Bronchial epithelial cell (primary cell): ENCODE measurements at regions not wholly inside any gene's neighbourhood (a gene's known extent, or its start where the extent isn't known, plus 50 kb on each side); places are given as distances from the start of the nearest gene placed in this dataset.
A peak's percentile ranks its signal among the peaks of the same experiment; 100 is the strongest.

Source experiments
- DNase-seq: peaks from one replicate; pipeline ENCODE4 v3.0.0-alpha.2; 2010; ENCODE audit warnings: low read depth
- FAIRE-seq: peaks from 2 replicates; lab custom pipeline; 2011; peaks lifted over from hg19 to GRCh38; lab: Jason Lieb, UNC
- H3K27me3 ChIP-seq: 2 replicates; pipeline ENCODE4 v1.5.1; 2011; ENCODE audit warnings: low read length; ENCODE audit not compliant: control insufficient read depth, insufficient read depth
- H3K36me3 ChIP-seq: 2 replicates; pipeline ENCODE4 v1.5.1; 2011; ENCODE audit warnings: low read length; ENCODE audit not compliant: control insufficient read depth, insufficient read depth
- H3K4me3 ChIP-seq: 2 replicates; pipeline ENCODE4 v1.5.1; 2011; ENCODE audit warnings: mild to moderate bottlenecking, low read depth, low read length, control low read depth
- CTCF ChIP-seq: IDR thresholded peaks from 2 replicates; pipeline ENCODE4 v1.5.1; 2011; ENCODE audit warnings: mild to moderate bottlenecking, moderate library complexity, low read length, control low read depth, inconsistent platforms; ENCODE audit not compliant: insufficient read depth, severe bottlenecking

- Histone ChIP-seq H3K36me3 (no peaks in the 10 kb centered on the region), H3K4me3 (no peak overlapping the region), H3K27me3 (no peaks in the 10 kb centered on the region)
- FAIRE-seq (no peak), DNase-seq (no peak)
- no peak for TF ChIP-seq CTCF
Observed at GRCh38 chrX:43238461-43238945, 417.6 kb upstream of the MAOA start.

GRCh38 chrX:43239356-43239755, 416.7 kb upstream of the MAOA start:
- FAIRE-seq: no peak
- DNase-seq: no peak
- no peak for TF ChIP-seq CTCF

GRCh38 chrX:43255596-43255995, 400.5 kb upstream of the MAOA start:
- no peak for DNase-seq
- Histone ChIP-seq H3K27me3 (no peaks in the 10 kb centered on the region), H3K4me3 (no peak overlapping the region), H3K36me3 (no peaks in the 10 kb centered on the region)
- no peak for FAIRE-seq
- TF ChIP-seq CTCF: no peak

More at GRCh38 chrX:43239356-43239755, 416.7 kb upstream of the MAOA start:
- Histone ChIP-seq H3K27me3 (no peaks in the 10 kb centered on the region), H3K36me3 (no peaks in the 10 kb centered on the region), H3K4me3 (no peak overlapping the region)

- no peak for TF ChIP-seq CTCF
- Histone ChIP-seq H3K4me3 (no peak overlapping the region), H3K36me3 (no peaks in the 10 kb centered on the region), H3K27me3 (no peaks in the 10 kb centered on the region)
- no peak for DNase-seq
- FAIRE-seq: no peak
Observed at GRCh38 chrX:43266487-43266886, 389.6 kb upstream of the MAOA start.

- Histone ChIP-seq H3K27me3 (no peaks in the 10 kb centered on the region), H3K4me3 (no peak overlapping the region), H3K36me3 (no peaks in the 10 kb centered on the region)
- FAIRE-seq: no peak
- TF ChIP-seq CTCF: no peak
- no peak for DNase-seq
Observed at GRCh38 chrX:43267652-43268051, 388.4 kb upstream of the MAOA start.

GRCh38 chrX:43269201-43269600, 386.9 kb upstream of the MAOA start:
- peak; percentile 50 for DNase-seq
- Histone ChIP-seq H3K4me3 (no peak overlapping the region), H3K27me3 (no peaks in the 10 kb centered on the region), H3K36me3 (no peaks in the 10 kb centered on the region)
- no peak for TF ChIP-seq CTCF
- FAIRE-seq: peak; percentile 55
